ENCODE measurements at regions not wholly inside any gene's neighbourhood (a gene's known extent, or its start where the extent isn't known, plus 50 kb on each side); places are given as distances from the start of the nearest gene placed in this dataset.

GRCh38 chr4:162935214-162935613 is 231.5 kb downstream of the NAF1 start:
- TF ChIP-seq CTCF (IDR thresholded peaks at IDR 0.05; ENCODE audit: insufficient read depth, low read length, poor library complexity, severe bottlenecking): no peak
- TF ChIP-seq EZH2phosphoT487 (conservative IDR thresholded peaks at IDR 0.05; ENCODE audit: low read length): no peak
- Histone ChIP-seq H4K20me1 (ENCODE audit: low read depth, low read length) (no peaks in the 10 kb centered on the region), H3K4me2 (ENCODE audit: low read depth, low read length, poor library complexity, severe bottlenecking) (no peak overlapping the region)

DNA sequence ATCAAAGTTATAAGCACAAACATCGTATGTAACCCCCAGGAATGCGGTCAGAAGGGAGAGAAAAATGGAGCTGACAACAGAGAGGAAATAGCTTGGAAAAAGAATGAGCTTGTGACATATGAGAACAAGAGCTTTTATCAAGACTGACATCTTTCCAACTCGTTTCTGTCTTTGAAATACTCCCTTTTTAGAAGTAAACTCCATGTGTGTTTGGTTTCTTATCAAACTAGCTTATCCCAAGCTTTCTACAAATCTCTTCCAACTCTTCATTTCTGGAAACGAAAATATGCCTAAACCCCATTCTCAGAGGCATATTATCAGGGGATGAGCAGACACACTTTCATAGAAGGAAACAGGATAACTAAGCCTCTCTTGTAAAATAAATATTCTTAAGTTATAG is 235.4 kb downstream of the NAF1 start:
- Histone ChIP-seq H3F3A (ENCODE audit: insufficient read depth) (no peaks in the 10 kb centered on the region), H3K9me2 (replicated peaks; ENCODE audit: insufficient read depth, low read length) (no peaks in the 10 kb centered on the region), H3K27ac (ENCODE audit: low read depth, low read length) (no peak overlapping the region), H3K4me3 (ENCODE audit: insufficient read depth, low read length, poor library complexity, severe bottlenecking) (no peak overlapping the region), H2AFZ (ENCODE audit: low read depth, low read length, severe bottlenecking) (no peak overlapping the region), H4K20me1 (ENCODE audit: low read depth, low read length) (no peaks in the 10 kb centered on the region), H3K27me3 (ENCODE audit: low read length) (no peaks in the 10 kb centered on the region), H3K79me2 (ENCODE audit: insufficient read depth, low read length) (no peaks in the 10 kb centered on the region), H3K4me2 (ENCODE audit: low read depth, low read length, poor library complexity, severe bottlenecking) (no peak overlapping the region), H3K36me3 (ENCODE audit: low read length) (no peaks in the 10 kb centered on the region), H3K9me3 (ENCODE audit: insufficient read depth, low read length) (no peaks in the 10 kb centered on the region), H3K9ac (ENCODE audit: low read length) (no peak overlapping the region)
- TF ChIP-seq CTCF (IDR thresholded peaks at IDR 0.05; ENCODE audit: insufficient read depth, low read length, poor library complexity, severe bottlenecking): no peak
- no peak for TF ChIP-seq EZH2phosphoT487 (conservative IDR thresholded peaks at IDR 0.05; ENCODE audit: low read length)

More at GRCh38 chr4:162935214-162935613, 231.5 kb downstream of the NAF1 start:
- Histone ChIP-seq H3K36me3 (ENCODE audit: low read length) (no peaks in the 10 kb centered on the region), H3K27ac (ENCODE audit: low read depth, low read length) (no peak overlapping the region), H3K9me3 (ENCODE audit: insufficient read depth, low read length) (no peaks in the 10 kb centered on the region), H3K27me3 (ENCODE audit: low read length) (no peaks in the 10 kb centered on the region), H3K4me3 (ENCODE audit: insufficient read depth, low read length, poor library complexity, severe bottlenecking) (no peak overlapping the region), H3K9me2 (replicated peaks; ENCODE audit: insufficient read depth, low read length) (no peaks in the 10 kb centered on the region), H2AFZ (ENCODE audit: low read depth, low read length, severe bottlenecking) (no peak overlapping the region), H3K9ac (ENCODE audit: low read length) (no peak overlapping the region), H3F3A (ENCODE audit: insufficient read depth) (no peaks in the 10 kb centered on the region), H3K79me2 (ENCODE audit: insufficient read depth, low read length) (no peaks in the 10 kb centered on the region)

DNA sequence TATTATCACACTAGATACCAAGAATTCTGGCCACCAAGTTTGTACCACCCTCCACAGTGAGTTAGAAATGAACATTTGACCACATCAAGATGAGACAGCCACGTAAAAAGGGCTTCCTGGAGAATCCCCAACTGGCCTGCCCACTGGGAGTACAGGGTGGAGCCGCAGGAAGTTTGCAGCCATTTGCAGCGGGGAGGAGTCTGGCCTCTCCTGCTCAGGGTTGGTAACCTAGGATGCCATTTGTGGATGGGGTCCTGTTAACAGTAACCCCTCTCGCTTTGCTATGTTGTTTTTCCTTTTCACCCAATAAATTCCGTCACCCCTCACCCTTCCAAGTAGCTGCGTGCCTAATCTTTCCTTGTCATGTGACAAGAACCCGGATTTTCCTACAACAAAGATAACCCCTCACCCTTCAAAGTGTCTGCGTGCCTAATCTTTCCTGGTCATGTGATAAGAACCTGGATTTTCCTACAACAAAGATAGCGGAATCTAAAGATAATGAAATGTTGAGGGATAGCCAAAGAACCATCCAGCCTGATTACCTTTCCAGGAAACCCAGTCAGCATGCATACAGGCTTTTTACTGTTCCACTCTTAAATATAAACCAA is 245.4 kb downstream of the NAF1 start:
- Histone ChIP-seq H3K27me3 (ENCODE audit: low read length) (no peaks in the 10 kb centered on the region), H3K27ac (ENCODE audit: low read depth, low read length) (no peak overlapping the region), H3K79me2 (ENCODE audit: insufficient read depth, low read length) (no peaks in the 10 kb centered on the region), H3K36me3 (ENCODE audit: low read length) (no peaks in the 10 kb centered on the region), H3K4me3 (ENCODE audit: insufficient read depth, low read length, poor library complexity, severe bottlenecking) (no peak overlapping the region), H2AFZ (ENCODE audit: low read depth, low read length, severe bottlenecking) (no peak overlapping the region), H3K9me3 (ENCODE audit: insufficient read depth, low read length) (no peaks in the 10 kb centered on the region), H3F3A (ENCODE audit: insufficient read depth) (no peaks in the 10 kb centered on the region), H3K9me2 (replicated peaks; ENCODE audit: insufficient read depth, low read length) (no peaks in the 10 kb centered on the region), H3K9ac (ENCODE audit: low read length) (no peak overlapping the region), H4K20me1 (ENCODE audit: low read depth, low read length) (no peaks in the 10 kb centered on the region), H3K4me2 (ENCODE audit: low read depth, low read length, poor library complexity, severe bottlenecking) (no peak overlapping the region)
- TF ChIP-seq CTCF (IDR thresholded peaks at IDR 0.05; ENCODE audit: insufficient read depth, low read length, poor library complexity, severe bottlenecking) (no peak), EZH2phosphoT487 (conservative IDR thresholded peaks at IDR 0.05; ENCODE audit: low read length) (no peak)

Measured in SU-DHL-6 (cell line).